NCI-H1105 treated with DMSO at 0.1 percent for 48 hours (cell line): ENCODE measurements at regions not wholly inside any gene's neighbourhood (a gene's known extent, or its start where the extent isn't known, plus 50 kb on each side); places are given as distances from the start of the nearest gene placed in this dataset.
A peak's percentile ranks its signal among the peaks of the same experiment; 100 is the strongest.
"Not testable (repeated sequence)": the region's sequence is repeated elsewhere in the genome, so short reads cannot be mapped to it uniquely, and the experiment has no call there.

Experiments
- DNase-seq: peaks from one replicate; lab custom pipeline; 2025; lab: John Stamatoyannopoulos, UW

GRCh38 chr18:75854174-75854573 is 426.7 kb upstream of the SMIM21 start:
- no peak for DNase-seq

- DNase-seq, result no peak
Observed at GRCh38 chr18:75846321-75846720, 418.8 kb upstream of the SMIM21 start.

- no peak for DNase-seq
Observed at GRCh38 chr18:75845413-75845812, 417.9 kb upstream of the SMIM21 start.

GRCh38 chr18:75844146-75844545 is 416.6 kb upstream of the SMIM21 start:
- DNase-seq, result no peak

- DNase-seq, result no peak
Observed at GRCh38 chr18:75840131-75840530, 412.6 kb upstream of the SMIM21 start.

- DNase-seq, result not testable (repeated sequence)
Observed at GRCh38 chr18:75839686-75840085, 412.2 kb upstream of the SMIM21 start.

- no peak for DNase-seq
Observed at GRCh38 chr18:75839041-75839440, 411.5 kb upstream of the SMIM21 start.

GRCh38 chr18:75837316-75837715 is 409.8 kb upstream of the SMIM21 start:
- no peak for DNase-seq

- DNase-seq, result no peak
Observed at GRCh38 chr18:75836516-75836915, 409.0 kb upstream of the SMIM21 start.

- DNase-seq, result no peak
Observed at GRCh38 chr18:75831960-75832359, 404.5 kb upstream of the SMIM21 start.

- no peak for DNase-seq
Observed at GRCh38 chr18:75830828-75831227, 403.3 kb upstream of the SMIM21 start.

- no peak for DNase-seq
Observed at GRCh38 chr18:75829091-75829490, 401.6 kb upstream of the SMIM21 start.

GRCh38 chr18:75828379-75828778 is 400.9 kb upstream of the SMIM21 start:
- DNase-seq, result no peak

- DNase-seq, result no peak
Observed at GRCh38 chr18:75827751-75828287, 400.3 kb upstream of the SMIM21 start.

- no peak for DNase-seq
Observed at GRCh38 chr18:75824661-75825060, 397.2 kb upstream of the SMIM21 start.

GRCh38 chr18:75823471-75823870 is 396.0 kb upstream of the SMIM21 start:
- DNase-seq, result peak; percentile 68

GRCh38 chr18:75818383-75818782 is 390.9 kb upstream of the SMIM21 start:
- no peak for DNase-seq

- DNase-seq, result no peak
Observed at GRCh38 chr18:75815767-75816166, 388.3 kb upstream of the SMIM21 start.

- DNase-seq, result no peak
Observed at GRCh38 chr18:75812761-75813160, 385.3 kb upstream of the SMIM21 start.

GRCh38 chr18:75810961-75811551 is 383.6 kb upstream of the SMIM21 start:
- DNase-seq, result peak; percentile 97

GRCh38 chr18:75810516-75810915 is 383.0 kb upstream of the SMIM21 start:
- DNase-seq, result no peak

- peak; percentile 93 for DNase-seq
Observed at GRCh38 chr18:75809926-75810255, 382.4 kb upstream of the SMIM21 start.

- DNase-seq, result peak; percentile 69
Observed at GRCh38 chr18:75809151-75809925, 381.8 kb upstream of the SMIM21 start.

- DNase-seq, result no peak
Observed at GRCh38 chr18:75805265-75805664, 377.8 kb upstream of the SMIM21 start.
